Left ventricle myocardium superior (tissue), 1 donor: ENCODE measurements at regions not wholly inside any gene's neighbourhood (a gene's known extent, or its start where the extent isn't known, plus 50 kb on each side); places are given as distances from the start of the nearest gene placed in this dataset.

ENCODE experiments used
- ATAC-seq: fragments of 200-7000 bp; cut with Tn5 transposase; one replicate; pipeline ENCODE4 v1.9.1; 2020; ENCODE audit warnings: mild to moderate bottlenecking, moderate library complexity
- DNase-seq: peaks from one replicate; pipeline ENCODE4 v3.0.0-alpha.2; 2020
- intact Hi-C: fragments of 100-400 bp; cut with micrococcal nuclease; formaldehyde crosslinking; loops from one replicate; pipeline ENCODE4 v1.11.0; 2022
- donor health status: DM: no; HTN: yes; CAD: no; lungs with severe emphysema.

DNA sequence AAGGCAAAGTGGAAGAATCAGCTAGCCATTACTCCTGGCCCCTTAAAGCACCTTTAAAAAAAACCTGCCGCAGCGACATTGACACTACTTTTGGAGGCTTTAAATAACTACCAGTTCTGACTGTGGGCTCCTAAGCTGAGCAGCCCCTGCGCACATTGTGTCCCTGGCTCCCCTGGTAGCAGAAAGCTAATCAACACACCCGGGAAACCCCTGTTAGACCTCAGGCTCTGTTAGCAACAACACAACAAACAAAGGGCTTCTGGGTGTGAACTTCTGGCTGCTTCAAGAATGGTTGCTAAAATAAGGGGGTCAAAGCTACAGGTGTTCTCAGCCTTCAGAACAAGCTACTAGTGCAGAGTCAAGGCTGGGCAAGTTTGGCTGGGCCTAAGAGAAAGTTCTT, 83.6 kb downstream of the TMEM100 start:
- DNase-seq = no peak
- intact Hi-C loops = loop anchor here (10.0 kb wide), 1 partner anchor 114 kb away; no protein-coding TSS in a partner anchor
- peak; percentile 39 for ATAC-seq

DNA sequence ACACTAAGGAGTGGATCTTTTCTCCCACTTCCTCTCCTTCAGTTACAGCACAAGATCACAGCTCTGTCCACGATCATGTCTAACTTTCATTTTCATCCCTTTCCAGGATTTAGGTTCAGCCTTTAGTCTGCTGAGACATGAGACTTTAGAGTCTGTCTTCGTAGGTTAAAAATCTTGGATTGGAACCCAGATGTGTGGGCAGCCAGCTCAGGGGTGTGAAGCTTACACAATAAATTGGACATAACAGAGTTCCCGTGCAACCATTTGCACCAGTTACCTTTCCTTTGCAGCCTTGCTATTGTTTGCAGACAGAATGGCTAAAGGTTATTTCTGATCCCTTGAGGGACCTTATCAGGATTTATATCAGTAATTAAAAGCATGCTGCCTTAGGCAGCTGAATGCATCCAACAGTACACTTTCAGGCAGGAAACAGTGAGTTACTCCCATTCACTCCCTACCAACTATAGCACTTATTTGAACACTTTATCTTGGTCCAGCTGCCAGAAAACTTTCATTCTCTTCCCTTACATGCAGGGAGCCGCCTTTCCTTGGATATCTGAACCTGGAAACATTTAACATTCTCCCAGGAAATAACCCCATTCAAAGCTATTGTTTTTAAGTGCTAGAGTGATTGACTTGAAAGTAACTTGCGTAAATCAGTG, 87.3 kb downstream of the TMEM100 start:
- intact Hi-C loops = loop anchor here (10.0 kb wide), 1 partner anchor 111 kb away; no protein-coding TSS in a partner anchor
- DNase-seq (no peak), ATAC-seq (peak; percentile 79)

GRCh38 chr17:55634702-55635101, 88.0 kb downstream of the TMEM100 start:
- intact Hi-C loops = loop anchor here (10.0 kb wide), 1 partner anchor 110 kb away; no protein-coding TSS in a partner anchor
- ATAC-seq = no peak
- DNase-seq = no peak

DNA sequence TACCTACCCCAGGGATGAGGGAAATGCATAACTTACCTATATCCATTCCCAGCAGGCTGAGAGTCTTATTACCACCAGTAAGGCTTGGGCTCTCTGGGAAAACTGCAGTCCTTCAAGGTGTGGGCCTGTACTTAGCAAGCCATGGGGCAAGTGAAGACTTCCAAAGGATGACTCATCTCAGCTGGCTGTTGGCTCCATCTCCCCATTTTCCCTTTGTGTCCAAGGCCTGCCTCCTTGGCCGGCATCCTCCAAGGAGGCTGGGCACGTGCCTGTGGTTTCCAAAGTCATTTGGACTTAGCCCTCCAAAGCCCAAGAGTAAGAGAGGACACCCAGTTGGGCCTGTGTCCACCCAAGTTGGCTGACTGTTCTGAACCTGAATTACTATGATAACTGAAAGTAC, 89.8 kb downstream of the TMEM100 start:
- intact Hi-C loops = loop anchor here (10.0 kb wide), 1 partner anchor 108 kb away; no protein-coding TSS in a partner anchor
- DNase-seq (no peak), ATAC-seq (no peak)

- DNase-seq = no peak
- no peak for ATAC-seq
- intact Hi-C loops = loop anchor here (10.0 kb wide), 1 partner anchor 107 kb away; no protein-coding TSS in a partner anchor
These were observed 90.4 kb downstream of the TMEM100 start for GRCh38 chr17:55632236-55632635.

DNA sequence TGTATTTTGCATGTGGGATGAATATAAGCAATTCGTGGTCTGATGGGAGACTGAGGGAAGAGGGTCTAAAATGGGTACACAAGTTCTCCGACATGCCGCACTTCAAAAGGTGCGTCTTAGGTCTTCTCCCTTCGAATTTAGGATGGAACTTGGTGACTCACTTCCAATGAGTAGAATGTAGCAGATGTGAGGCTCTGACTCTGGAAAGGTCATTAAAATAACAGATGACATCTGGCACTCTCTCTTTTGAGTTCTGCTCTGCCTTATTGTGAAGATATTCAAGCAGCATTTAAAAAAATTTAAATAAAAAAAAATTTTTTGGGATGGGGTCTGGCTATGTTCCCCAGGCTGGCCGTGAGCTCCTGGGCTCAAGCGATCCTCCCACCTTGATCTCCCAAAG, 92.7 kb downstream of the TMEM100 start:
- DNase-seq (no peak), ATAC-seq (no peak)
- intact Hi-C loops = loop anchor here (10.0 kb wide), 2 partner anchors 55 to 105 kb away; no protein-coding TSS in a partner anchor

DNA sequence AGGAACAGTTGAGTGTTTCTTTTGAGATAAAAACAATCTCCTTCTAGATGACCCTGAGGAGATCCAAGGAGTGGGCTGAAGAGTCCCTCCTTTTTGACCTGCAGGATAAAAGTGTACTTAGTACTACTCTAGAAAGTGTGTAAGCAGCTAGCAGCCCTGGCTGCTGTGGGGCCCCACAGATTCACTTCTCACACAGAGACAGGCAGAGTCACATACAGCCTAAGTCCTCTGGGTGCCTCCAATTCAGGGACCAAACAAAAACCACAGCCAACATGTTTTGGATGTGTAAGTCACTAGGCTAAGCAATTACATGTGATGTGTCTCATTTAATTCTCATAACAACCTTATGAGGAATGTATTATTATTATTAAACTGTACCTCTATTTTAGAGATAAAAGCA, 97.1 kb downstream of the TMEM100 start:
- intact Hi-C loops = loop anchor here (10.0 kb wide), 1 partner anchor 51 kb away; no protein-coding TSS in a partner anchor
- ATAC-seq = no peak
- DNase-seq = no peak

- ATAC-seq = no peak
- DNase-seq = no peak
- intact Hi-C loops = loop anchor here (10.0 kb wide), 1 partner anchor 50 kb away; no protein-coding TSS in a partner anchor
These were observed 97.8 kb downstream of the TMEM100 start for GRCh38 chr17:55624772-55625433.

GRCh38 chr17:55622547-55622946, 100.1 kb downstream of the TMEM100 start:
- DNase-seq (no peak), ATAC-seq (no peak)
- intact Hi-C loops = loop anchor here (10.0 kb wide), 1 partner anchor 48 kb away; no protein-coding TSS in a partner anchor

DNA sequence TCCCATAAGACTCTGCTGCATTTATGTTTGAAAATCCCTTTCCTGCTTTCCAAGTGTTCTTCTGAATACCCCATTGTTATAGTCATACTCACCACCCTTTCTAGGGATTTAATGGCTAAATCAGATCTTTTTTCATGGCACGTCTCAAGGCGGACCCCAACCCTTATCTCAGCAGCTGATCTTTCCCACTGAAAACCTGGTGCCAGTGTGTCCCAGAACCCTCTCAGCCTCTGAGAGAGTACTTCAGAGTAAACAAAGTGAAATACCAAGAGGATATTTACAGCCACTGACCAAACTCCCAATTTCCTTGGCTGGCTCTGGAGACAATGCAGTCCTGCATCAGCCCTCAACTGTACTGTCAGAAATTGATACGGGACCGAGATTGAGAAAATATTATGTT, 101.7 kb downstream of the TMEM100 start:
- intact Hi-C loops = loop anchor here (10.0 kb wide), 1 partner anchor 46 kb away; no protein-coding TSS in a partner anchor
- no peak for DNase-seq
- no peak for ATAC-seq

- DNase-seq = no peak
- ATAC-seq = no peak
- intact Hi-C loops = loop anchor here (10.0 kb wide), 1 partner anchor 45 kb away; no protein-coding TSS in a partner anchor
These were observed 102.6 kb downstream of the TMEM100 start for GRCh38 chr17:55620023-55620422.

GRCh38 chr17:55617441-55617840, 105.2 kb downstream of the TMEM100 start:
- ATAC-seq (no peak), DNase-seq (no peak)
- intact Hi-C loops = no loop called here

DNA sequence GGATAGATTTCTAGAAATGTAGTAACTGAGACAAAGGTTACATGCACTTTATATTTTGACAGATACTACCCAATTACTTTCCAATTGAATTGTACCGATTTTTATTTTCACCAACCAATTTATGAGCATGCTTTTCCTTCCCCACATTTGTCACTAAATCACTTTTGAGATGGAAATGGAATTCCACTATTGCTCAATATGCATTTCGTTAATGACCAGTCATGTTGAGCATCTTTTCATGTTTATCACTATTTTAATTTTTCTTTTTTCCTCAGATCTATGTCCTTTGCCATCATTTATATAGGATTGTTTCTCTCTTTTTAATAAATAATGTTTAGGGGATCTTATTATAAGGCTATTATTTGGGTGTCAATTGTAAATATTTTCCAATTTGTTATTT, 102.8 kb upstream of the SMIM36 start:
- DNase-seq (no peak), ATAC-seq (no peak)
- intact Hi-C loops = no loop called here

DNA sequence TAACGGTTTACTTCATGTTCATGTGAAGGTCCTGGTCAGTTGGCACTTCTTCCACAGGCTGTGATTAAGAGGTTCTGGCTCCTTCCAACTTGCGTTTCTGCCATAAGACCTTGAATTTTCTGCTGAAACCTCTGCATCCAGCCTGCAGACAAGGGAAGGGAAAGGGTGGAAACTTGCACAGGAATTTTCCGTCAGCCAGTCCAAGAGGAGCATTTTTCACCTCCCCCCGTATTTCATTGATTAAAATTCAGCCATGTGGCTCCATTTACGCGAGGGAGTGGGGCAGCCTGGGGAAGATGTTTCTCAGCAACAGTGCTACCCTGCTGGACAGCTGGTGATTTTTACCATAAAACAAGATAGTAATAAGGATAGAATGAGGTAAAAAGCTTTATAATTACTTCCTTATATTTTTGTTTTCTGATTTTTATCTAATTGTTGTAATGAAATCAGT, 101.5 kb upstream of the SMIM36 start:
- no peak for DNase-seq
- no peak for ATAC-seq
- intact Hi-C loops = no loop called here

GRCh38 chr17:55607731-55608341, 96.6 kb upstream of the SMIM36 start:
- intact Hi-C loops = no loop called here
- peak; percentile 71 for ATAC-seq
- peak; percentile 68 for DNase-seq

- DNase-seq (no peak), ATAC-seq (no peak)
- intact Hi-C loops = no loop called here
These were observed 95.2 kb upstream of the SMIM36 start for GRCh38 chr17:55606488-55606815.

DNA sequence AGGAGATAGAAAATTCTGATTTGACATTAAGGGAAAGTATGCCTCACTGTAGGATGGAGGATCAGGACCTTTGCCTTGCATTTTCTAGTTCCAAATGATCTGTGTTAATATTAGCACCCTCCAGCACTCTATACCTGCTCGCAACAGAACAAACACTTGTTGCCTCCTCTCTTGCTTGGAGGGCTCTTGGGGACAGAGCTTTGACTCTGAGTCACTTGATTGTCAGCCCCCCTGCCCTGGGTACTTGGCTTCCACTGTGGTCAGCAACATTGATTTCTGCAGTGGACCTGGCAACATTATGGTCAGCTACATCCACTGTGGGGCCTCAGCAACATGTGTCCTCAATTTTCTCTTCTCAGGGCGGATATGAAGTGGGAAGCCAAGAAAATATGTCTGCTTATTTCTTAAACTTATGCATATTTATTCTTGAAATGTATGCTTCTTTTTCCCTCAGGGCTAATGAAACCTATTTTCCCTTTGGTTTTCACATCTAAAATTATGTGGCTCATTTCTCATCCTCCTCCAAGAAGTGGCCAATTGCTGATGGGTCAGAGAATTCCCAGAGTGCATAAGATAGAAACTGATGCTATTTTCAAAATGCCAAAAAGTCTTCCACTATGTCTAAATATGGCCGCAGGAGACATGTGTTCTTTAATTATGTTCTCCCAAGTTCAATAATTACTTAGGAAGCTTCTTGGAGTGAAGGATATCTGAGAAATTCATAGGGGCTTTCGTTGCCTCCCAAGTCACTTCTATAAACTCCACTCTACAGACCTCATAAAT, 94.6 kb upstream of the SMIM36 start:
- no peak for ATAC-seq
- no peak for DNase-seq
- intact Hi-C loops = no loop called here

GRCh38 chr17:55601874-55602364, 90.7 kb upstream of the SMIM36 start:
- DNase-seq (no peak), ATAC-seq (no peak)
- intact Hi-C loops = no loop called here

DNA sequence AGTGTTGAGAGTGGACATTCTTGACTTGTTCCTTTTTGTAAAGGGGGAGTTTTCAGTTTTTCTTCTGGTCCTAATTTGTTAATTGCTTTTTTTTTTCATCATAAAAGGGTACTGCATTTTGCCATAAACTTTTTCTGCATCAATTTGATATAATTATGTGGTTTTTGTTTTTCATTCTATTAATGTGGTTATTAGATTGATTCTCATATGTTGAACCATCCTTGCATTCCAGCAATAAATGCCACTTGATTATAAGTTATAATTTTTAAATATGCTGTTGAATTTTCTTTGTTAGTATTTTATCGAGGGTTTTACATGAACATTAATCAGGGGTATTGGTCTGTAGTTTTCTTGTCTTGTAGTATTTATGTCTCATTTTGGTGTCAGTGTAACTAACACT, 87.2 kb upstream of the SMIM36 start:
- intact Hi-C loops = no loop called here
- no peak for DNase-seq
- ATAC-seq = no peak
